Osteocyte (in vitro differentiated cells): ENCODE measurements at regions not wholly inside any gene's neighbourhood (a gene's known extent, or its start where the extent isn't known, plus 50 kb on each side); places are given as distances from the start of the nearest gene placed in this dataset.

ENCODE experiments used
- DNase-seq: peaks from one replicate; pipeline ENCODE4 v3.0.0; 2021; ENCODE audit warnings: mixed read lengths; ENCODE audit not compliant: unreplicated experiment; ENCODE audit errors: extremely low spot score
- H3K27ac Mint-ChIP-seq: one replicate; pipeline ENCODE4 v1.8.0; 2021; ENCODE audit warnings: mild to moderate bottlenecking, mixed read lengths; ENCODE audit not compliant: unreplicated experiment
- H3K27me3 Mint-ChIP-seq: one replicate; pipeline ENCODE4 v1.8.0; 2021; ENCODE audit warnings: mixed read lengths; ENCODE audit not compliant: unreplicated experiment
- H3K36me3 Mint-ChIP-seq: one replicate; pipeline ENCODE4 v1.8.0; 2021; ENCODE audit warnings: mixed read lengths; ENCODE audit not compliant: unreplicated experiment
- H3K4me1 Mint-ChIP-seq: one replicate; pipeline ENCODE4 v1.8.0; 2021; ENCODE audit warnings: mixed read lengths; ENCODE audit not compliant: unreplicated experiment
- H3K4me3 Mint-ChIP-seq: one replicate; pipeline ENCODE4 v1.8.0; 2021; ENCODE audit warnings: mild to moderate bottlenecking, moderate library complexity, mixed read lengths; ENCODE audit not compliant: unreplicated experiment
- H3K9me3 Mint-ChIP-seq: one replicate; pipeline ENCODE4 v1.8.0; 2021; ENCODE audit warnings: mixed read lengths; ENCODE audit not compliant: unreplicated experiment
- TF ChIP-seq, protein P1 (sequence below): fragments of 200-600 bp; sonication (generic); IDR thresholded peaks from 2 replicates; pipeline ENCODE4 v1.5.0; 2021; ENCODE audit warnings: antibody characterized with exemption, mild to moderate bottlenecking, moderate library complexity

DNA sequence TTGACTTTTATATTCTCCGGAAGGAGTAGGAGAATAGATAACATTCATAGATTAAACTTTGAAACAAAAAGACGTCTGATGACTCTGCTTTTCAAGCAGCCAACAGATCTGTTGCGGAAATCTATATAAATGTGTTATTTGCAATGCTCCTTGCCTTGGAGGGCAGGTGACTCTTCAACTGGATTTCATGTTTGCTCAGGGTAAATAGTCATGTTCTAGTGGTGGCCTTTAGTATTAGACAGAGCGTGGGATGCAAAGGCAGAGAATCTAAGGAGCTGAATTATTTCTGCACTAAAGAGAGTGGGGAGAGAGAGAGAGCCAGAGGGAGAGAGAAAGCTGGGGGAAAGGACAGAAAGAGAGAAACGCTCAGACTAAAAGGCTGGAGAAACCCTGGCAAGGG lies 454.3 kb downstream of the AJAP1 start:
- no peaks in the 10 kb centered on the region for H3K36me3 Mint-ChIP-seq
- no peak overlapping the region for H3K27ac Mint-ChIP-seq
- DNase-seq, result no peak
- TF ChIP-seq, protein P1, sequence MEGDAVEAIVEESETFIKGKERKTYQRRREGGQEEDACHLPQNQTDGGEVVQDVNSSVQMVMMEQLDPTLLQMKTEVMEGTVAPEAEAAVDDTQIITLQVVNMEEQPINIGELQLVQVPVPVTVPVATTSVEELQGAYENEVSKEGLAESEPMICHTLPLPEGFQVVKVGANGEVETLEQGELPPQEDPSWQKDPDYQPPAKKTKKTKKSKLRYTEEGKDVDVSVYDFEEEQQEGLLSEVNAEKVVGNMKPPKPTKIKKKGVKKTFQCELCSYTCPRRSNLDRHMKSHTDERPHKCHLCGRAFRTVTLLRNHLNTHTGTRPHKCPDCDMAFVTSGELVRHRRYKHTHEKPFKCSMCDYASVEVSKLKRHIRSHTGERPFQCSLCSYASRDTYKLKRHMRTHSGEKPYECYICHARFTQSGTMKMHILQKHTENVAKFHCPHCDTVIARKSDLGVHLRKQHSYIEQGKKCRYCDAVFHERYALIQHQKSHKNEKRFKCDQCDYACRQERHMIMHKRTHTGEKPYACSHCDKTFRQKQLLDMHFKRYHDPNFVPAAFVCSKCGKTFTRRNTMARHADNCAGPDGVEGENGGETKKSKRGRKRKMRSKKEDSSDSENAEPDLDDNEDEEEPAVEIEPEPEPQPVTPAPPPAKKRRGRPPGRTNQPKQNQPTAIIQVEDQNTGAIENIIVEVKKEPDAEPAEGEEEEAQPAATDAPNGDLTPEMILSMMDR, result no peak
- H3K4me3 Mint-ChIP-seq, result no peak overlapping the region
- no peaks in the 10 kb centered on the region for H3K4me1 Mint-ChIP-seq
- peaks cover 58% of the 10 kb centered on the region for H3K9me3 Mint-ChIP-seq
- H3K27me3 Mint-ChIP-seq, result no peaks in the 10 kb centered on the region

DNA sequence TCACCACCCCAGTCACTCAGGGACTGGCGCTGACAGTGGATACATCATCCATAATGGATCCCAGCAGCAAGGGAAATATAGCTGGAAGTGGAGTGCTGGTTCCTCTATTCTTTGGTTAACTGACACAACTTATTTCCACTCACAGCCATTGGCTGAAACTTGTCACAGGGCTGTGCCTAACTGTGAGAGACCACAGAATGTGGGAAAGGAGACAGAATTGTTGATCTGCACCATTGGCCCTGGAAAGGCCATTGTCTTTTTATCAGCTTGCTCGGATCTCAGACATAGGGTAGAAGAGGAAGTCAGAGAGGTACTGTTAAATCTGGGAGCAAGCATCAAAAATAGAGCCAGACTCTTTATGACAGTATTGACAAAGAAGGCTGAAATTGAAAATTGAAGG lies 451.3 kb downstream of the AJAP1 start:
- TF ChIP-seq, protein P1, result no peak
- H3K27ac Mint-ChIP-seq, result no peak overlapping the region
- peaks cover 53% of the 10 kb centered on the region for H3K9me3 Mint-ChIP-seq
- no peak overlapping the region for H3K4me3 Mint-ChIP-seq
- H3K4me1 Mint-ChIP-seq, result no peaks in the 10 kb centered on the region
- DNase-seq, result no peak
- H3K27me3 Mint-ChIP-seq, result no peaks in the 10 kb centered on the region
- H3K36me3 Mint-ChIP-seq, result no peaks in the 10 kb centered on the region

- H3K27me3 Mint-ChIP-seq, result no peaks in the 10 kb centered on the region
- no peak overlapping the region for H3K4me3 Mint-ChIP-seq
- TF ChIP-seq, protein P1, result no peak
- H3K27ac Mint-ChIP-seq, result no peak overlapping the region
- no peak for DNase-seq
- no peaks in the 10 kb centered on the region for H3K4me1 Mint-ChIP-seq
- H3K9me3 Mint-ChIP-seq, result peaks cover 44% of the 10 kb centered on the region
- no peaks in the 10 kb centered on the region for H3K36me3 Mint-ChIP-seq
These were observed 445.1 kb downstream of the AJAP1 start for GRCh38 chr1:5099558-5099957.

DNA sequence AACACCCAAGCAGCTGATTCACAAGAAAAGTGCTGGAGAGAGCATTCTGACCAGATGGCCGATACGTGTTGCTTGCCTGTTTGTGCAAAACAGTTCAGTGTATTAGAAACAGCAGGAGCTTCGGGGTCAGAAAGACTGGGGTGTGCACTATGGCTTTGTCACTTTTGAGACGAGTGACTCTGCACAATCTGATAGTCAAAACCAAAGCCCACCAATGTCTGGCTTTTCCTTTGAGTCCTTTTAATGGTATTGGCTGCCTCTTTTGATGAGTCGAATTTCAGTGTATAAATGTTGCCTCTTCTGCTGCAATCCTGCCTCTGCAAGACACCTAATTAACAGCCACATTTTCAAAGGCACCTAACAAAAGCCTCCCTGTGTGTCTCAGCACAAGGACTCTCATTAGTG lies 444.6 kb downstream of the AJAP1 start:
- Mint-ChIP-seq H3K4me1 (no peaks in the 10 kb centered on the region), H3K27me3 (no peaks in the 10 kb centered on the region), H3K4me3 (no peak overlapping the region), H3K27ac (no peak overlapping the region), H3K9me3 (peaks cover 50% of the 10 kb centered on the region), H3K36me3 (no peaks in the 10 kb centered on the region)
- TF ChIP-seq, protein P1, result no peak
- DNase-seq, result no peak

GRCh38 chr1:5093042-5093441 lies 438.6 kb downstream of the AJAP1 start:
- peaks cover 50% of the 10 kb centered on the region for H3K9me3 Mint-ChIP-seq
- H3K27ac Mint-ChIP-seq, result no peak overlapping the region
- H3K4me1 Mint-ChIP-seq, result no peaks in the 10 kb centered on the region

More at GRCh38 chr1:5093042-5093441, 438.6 kb downstream of the AJAP1 start:
- DNase-seq, result no peak
- no peak overlapping the region for H3K4me3 Mint-ChIP-seq
- no peaks in the 10 kb centered on the region for H3K27me3 Mint-ChIP-seq
- no peaks in the 10 kb centered on the region for H3K36me3 Mint-ChIP-seq
- TF ChIP-seq, protein P1, result no peak
